Pulmonary artery endothelial cell (primary cell): ENCODE measurements at regions not wholly inside any gene's neighbourhood (a gene's known extent, or its start where the extent isn't known, plus 50 kb on each side); places are given as distances from the start of the nearest gene placed in this dataset.
"Not testable (repeated sequence)": the region's sequence is repeated elsewhere in the genome, so short reads cannot be mapped to it uniquely, and the experiment has no call there.

Experiments
- DNase-seq: peaks from one replicate; pipeline ENCODE4 v3.0.0-alpha.2; 2011; ENCODE audit warnings: low read depth, low spot score

DNA sequence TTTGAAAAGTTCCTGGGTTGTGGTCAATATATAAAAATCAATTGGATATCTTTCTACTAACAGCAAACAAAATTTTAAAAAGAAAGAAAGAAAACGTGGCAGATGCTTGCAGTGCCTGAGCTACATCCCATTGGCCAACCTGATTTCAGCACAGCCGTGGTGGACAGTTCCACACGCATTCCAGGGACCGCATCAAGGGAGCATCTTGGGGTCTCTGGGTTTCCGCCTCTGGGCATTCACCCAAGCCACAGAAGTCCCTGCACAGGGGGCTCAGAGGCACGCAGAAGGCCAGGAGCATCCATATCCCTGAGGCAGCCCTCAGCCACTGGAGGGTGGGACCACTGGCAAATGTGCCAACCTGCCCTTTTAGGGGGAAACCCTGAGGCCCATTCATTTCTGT, 254.5 kb upstream of the RNF32 start:
- no peak for DNase-seq

GRCh38 chr7:156384706-156385105, 255.9 kb upstream of the RNF32 start:
- DNase-seq, result no peak

DNA sequence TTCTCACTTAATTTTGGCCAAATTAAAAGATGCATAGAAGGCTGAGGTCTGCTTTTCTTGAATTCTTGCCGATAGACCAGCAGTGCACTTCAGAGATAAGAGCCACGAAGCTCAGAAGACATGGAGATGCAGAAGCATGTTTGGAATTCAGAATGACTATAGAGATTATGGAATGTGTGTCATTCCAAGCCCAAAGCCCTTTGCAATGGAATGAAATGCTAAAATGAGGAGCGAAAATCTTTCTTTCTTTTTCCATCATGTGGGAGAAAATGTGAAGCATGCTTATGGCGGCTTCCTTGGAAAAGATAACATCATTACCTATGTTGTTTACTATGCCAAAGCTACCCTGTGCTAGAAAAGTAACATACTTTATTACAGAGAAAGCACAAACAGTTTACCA, 257.0 kb upstream of the RNF32 start:
- DNase-seq, result no peak

GRCh38 chr7:156380261-156380660, 260.3 kb upstream of the RNF32 start:
- DNase-seq, result no peak

GRCh38 chr7:156379324-156380070, 261.1 kb upstream of the RNF32 start:
- DNase-seq, result no peak

GRCh38 chr7:156378806-156379205, 261.8 kb upstream of the RNF32 start:
- DNase-seq, result no peak

DNA sequence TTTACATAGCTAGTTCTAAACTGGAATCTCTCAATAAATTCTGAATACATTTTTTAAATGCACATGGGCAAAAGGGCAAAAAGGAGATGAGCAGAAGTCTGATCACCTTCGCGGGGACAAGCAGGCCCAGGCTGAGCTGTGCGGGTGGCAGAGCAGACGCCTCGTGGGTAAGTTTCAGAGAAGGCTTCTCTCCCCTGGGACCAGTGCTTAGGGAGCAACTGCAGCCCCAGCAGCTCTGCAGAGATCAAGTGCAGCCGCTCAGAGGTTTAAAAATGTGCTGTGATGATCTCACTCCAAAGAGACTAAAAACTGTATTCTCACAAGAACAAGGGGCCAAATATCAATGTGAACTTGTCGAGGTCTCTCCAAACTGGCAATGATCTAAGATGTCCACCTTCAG, 264.3 kb upstream of the RNF32 start:
- no peak for DNase-seq

DNA sequence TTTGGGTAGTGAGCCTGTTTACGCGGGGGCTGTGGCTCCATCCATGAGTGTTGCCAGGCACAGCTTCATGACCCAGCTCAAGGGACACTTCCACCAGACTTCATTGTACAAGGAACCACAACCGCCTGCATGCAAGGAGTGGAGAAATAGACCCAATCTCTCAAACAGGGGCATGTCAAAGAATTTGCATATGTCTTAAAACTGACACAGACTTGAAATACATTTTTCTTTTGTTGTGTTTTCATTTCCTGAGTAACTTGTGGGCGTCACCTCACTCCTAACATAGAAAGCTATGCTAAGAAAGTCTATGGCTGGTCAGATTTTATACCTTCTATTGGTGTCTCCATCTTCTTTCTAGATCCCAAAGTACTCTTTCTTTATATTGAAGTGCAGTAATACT, 266.2 kb upstream of the RNF32 start:
- DNase-seq, result no peak

GRCh38 chr7:156369929-156370328, 270.6 kb upstream of the RNF32 start:
- DNase-seq, result not testable (repeated sequence)

- DNase-seq, result no peak
Observed at GRCh38 chr7:156368053-156368843, 272.3 kb upstream of the RNF32 start.

GRCh38 chr7:156363751-156364150, 276.8 kb upstream of the RNF32 start:
- DNase-seq, result no peak

GRCh38 chr7:156360835-156361234, 279.7 kb upstream of the RNF32 start:
- DNase-seq, result no peak

- no peak for DNase-seq
Observed at GRCh38 chr7:156356551-156356950, 284.0 kb upstream of the RNF32 start.

GRCh38 chr7:156353352-156353751, 287.2 kb upstream of the RNF32 start:
- no peak for DNase-seq

DNA sequence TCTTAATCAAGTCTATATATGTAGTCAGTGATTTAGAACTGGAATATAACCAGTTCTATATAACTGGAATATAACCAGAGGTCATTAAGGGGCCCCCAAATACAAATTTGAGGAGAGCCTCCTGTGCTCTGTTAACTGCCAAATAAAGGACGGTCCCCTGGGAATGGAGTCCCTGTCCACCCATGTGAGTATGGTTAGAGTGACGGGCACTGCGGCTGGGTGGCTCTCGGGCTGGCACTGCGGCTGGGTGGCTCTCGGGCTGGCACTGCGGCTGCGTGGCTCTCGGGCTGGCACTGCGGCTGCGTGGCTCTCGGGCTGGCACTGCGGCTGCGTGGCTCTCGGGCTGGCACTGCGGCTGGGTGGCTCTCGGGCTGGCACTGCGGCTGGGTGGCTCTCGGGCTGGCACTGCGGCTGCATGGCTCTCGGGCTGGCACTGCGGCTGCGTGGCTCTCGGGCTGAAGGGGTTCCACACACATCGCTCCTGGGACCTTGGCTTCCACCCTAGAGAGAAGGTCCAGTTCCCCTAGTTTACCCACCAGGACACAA, 292.8 kb upstream of the RNF32 start:
- DNase-seq, result not testable (repeated sequence)

DNA sequence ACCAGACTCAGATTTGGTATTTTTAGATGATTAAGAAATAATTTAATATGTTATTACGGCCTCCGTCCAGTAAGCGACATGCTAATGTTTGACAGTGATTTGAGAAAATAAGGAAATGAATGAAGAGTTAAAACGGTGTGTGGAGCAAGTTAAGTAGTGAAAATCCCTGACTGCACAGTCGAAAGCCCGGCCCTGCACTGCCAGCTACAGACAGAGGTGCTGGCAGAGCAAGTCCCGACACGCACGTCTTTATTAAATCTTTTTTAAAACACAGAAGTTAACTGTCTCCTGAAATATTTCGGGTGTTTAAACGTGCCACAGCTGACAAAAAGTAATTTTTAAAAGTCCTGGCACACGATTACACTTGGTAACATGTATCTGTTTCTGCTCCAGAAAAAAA, 293.4 kb upstream of the RNF32 start:
- DNase-seq, result no peak

- no peak for DNase-seq
Observed at GRCh38 chr7:156344595-156344994, 296.0 kb upstream of the RNF32 start.

DNA sequence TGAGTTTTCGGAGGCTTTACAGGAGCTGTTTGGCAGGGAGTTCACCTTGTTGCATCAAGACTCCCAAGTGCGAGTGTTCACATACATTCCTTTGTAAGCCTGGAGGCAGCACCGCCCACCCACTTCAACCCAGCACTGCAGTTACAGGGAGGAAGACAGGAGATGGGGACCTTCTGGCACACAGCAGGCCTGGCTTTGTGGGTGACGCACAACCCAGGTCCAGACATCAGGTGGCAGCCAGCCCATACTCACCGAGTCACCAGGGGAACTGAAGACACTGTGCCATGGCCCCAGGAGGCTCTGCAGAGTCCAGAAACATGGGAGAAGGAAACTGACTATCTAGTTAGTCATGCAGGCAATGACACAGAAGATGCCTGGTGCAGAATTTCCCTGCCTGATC, 305.9 kb upstream of the RNF32 start:
- DNase-seq, result no peak

DNA sequence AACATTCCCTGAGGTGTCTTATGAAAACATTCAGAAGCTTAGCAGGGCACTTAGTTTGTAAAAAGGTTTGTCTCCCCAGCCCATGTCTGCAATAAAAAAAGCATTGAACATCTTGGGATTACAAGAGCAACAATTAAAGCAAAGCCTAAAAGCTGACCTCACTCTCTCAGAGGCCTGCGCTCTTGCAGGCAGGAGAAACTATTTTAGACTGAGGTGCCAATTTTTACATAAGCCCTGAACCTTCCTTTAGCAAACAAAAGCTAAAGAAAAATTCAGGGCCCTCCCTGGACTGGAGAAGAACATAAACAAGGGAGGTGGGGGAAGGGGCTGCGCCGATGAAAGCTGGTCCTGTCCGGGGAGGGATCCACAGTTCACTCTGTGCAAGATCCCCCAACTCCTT, 312.7 kb upstream of the RNF32 start:
- DNase-seq, result no peak

DNA sequence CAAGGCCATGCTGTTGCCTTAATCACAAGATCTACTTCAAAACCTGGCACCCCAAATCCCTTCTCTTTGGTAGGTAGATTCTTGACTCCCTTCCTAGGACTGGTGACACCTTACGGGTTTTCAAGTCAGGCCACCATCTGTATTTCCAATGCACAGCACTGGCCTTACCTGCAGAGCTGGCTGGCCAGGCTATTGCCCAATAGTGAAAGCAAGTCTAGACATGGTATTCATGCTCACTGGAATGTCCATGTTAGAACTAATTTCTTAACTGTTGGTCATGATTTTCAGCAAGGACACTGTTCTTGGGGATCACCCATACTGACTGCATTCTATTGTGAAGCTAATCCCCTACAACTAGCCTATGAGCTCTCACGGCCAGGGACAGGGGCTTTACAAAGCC, 313.1 kb upstream of the RNF32 start:
- DNase-seq, result no peak

DNA sequence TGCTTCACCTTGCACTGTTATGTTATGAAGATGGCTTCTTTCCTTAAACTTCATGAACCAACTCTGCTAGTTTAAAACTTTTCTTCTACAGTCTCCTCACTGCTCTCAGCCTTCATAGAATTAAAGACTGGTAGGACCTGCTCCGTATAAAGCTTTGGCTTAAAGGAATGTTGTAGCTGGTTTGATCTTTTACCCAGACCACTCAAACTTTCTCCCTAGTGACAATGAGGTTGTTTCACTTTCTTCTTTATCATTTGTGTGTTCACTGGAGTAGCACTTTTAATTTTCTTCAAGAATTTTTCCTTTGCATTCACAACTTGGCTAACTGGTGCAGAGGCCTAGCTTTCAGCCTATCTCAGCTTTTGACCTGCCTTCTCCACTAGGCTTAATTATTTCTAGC, 316.4 kb upstream of the RNF32 start:
- DNase-seq, result no peak

- DNase-seq, result not testable (repeated sequence)
Observed at GRCh38 chr7:156321430-156321829, 319.1 kb upstream of the RNF32 start.

DNA sequence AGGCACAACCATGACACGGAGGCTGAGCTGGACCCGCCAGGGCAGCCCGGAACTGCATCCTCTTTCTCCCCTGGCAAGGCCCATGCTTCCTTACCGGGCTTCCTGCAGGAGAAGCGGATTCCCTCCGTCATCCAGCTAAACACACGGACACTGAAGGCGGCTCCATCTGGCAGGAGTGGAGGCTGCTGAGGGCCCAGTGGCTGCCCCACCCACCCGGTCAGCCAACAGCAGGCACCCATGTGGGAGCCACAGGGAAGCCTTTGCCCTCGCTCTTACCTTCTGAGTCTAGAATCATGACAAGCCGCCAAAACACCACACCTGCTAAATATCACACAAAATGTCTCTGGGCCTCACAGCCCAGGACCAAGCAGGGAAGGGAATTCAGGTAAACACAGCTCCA, 321.6 kb upstream of the RNF32 start:
- no peak for DNase-seq
